Hepatocyte (in vitro differentiated cells): ENCODE measurements at regions not wholly inside any gene's neighbourhood (a gene's known extent, or its start where the extent isn't known, plus 50 kb on each side); places are given as distances from the start of the nearest gene placed in this dataset.

Experiments used
- CTCF ChIP-seq: fragments of 200-600 bp; sonication (generic); IDR thresholded peaks from 2 replicates; pipeline ENCODE4 v1.5.1; 2016; ENCODE audit warnings: antibody characterized with exemption, mild to moderate bottlenecking; ENCODE audit not compliant: poor library complexity
- EZH2 ChIP-seq: fragments of 200-600 bp; sonication (generic); IDR thresholded peaks from 2 replicates; pipeline ENCODE4 v1.6.1; 2016; ENCODE audit warnings: antibody characterized with exemption, mild to moderate bottlenecking, borderline replicate concordance

GRCh38 chr21:15430023-15430422, 299.8 kb upstream of the USP25 start:
- no peak for TF ChIP-seq CTCF
- TF ChIP-seq EZH2: no peak
